GM19463 (cell line): ENCODE measurements at regions not wholly inside any gene's neighbourhood (a gene's known extent, or its start where the extent isn't known, plus 50 kb on each side); places are given as distances from the start of the nearest gene placed in this dataset.
"Not testable (repeated sequence)": the region's sequence is repeated elsewhere in the genome, so short reads cannot be mapped to it uniquely, and the experiment has no call there.

ENCODE experiments used
- ATAC-seq: cut with Tn5 transposase; IDR thresholded peaks from one replicate; pipeline ENCODE4 v1.9.1; 2021; ENCODE audit warnings: mild to moderate bottlenecking, moderate library complexity; ENCODE audit not compliant: unreplicated experiment

DNA sequence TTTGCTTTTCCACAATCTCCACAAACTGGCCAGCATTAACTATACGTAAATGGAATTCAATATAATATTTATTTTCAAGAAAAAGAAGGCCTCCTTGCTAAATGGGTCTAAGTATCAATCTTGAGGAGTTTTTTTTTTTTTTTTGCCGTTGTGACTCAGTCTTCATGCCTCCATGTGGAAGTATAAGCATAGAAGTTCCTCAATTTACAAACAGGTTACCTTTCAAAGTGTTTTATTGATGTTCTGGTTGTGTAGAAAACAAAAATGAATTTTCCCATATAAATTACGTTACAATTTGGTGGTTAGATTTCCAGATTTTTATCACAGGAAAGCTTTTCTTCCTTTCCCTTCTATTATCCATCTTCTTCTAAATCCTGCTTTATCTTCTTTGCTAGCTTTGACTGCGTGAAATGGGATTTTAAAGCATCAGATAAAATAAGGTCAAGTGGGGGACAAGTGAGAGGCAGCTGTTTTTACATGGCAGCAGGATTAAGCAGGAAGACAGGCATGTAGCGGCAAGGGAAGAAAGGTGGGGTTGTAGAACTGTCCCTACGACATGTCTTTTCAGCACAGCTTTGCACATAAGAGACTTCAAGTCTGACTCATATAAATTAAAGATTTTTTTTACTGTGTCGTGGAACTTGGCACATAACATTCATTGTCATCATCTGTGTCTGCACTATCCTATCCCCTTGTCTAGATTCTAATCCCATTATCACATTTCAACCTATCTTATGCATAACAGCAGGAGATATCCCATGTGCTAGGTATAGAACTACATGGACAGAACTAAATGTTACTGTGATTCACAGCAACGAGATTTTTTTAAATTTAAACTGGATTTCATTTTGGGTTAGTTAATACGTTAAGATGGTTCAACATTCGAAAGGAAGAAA is 135.3 kb upstream of the FAM3C start:
- no peak for ATAC-seq

DNA sequence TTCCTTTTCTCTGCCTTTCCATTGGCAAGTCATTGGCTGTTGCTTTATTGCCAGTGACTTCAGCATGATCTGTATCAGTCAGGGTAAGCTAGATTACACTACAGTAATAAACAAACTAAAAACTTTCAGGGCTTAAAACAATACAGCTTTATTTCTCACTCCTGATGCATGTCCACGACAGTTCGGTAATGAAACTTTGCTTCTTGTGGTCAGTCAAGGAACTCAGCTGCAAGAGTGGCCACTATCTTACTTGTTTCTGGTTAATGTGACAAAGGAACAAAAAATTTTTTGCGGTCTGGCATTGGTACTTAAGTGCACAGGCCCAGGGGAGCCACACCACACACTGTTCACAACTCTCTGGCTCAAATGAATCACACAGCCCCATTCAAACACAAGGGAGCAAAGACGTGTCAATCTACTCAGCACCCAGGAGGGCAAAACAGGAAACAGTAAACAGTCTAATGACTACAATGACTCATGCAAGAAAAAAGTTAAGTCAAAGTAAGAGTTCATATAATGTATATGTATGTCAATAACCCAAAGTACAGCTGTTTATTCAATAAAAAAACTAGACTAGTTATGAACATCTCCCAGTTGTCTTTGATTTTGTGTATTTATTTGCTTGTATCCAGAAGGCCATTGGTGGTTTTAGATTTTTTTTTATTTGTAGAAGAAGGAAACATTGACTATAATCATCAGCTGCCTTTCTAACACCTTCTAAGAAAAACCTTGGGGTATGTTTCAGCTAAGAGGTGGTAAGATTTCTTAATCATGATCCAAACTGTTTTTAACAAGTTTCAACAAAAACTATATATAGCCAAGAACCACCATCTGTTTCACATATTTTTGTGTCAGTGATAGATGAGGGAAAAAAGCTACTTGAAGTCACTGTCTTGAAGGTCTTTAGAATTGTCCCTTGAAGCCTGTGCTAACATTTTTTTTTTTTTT is 134.4 kb upstream of the FAM3C start:
- peak; percentile 98 for ATAC-seq

DNA sequence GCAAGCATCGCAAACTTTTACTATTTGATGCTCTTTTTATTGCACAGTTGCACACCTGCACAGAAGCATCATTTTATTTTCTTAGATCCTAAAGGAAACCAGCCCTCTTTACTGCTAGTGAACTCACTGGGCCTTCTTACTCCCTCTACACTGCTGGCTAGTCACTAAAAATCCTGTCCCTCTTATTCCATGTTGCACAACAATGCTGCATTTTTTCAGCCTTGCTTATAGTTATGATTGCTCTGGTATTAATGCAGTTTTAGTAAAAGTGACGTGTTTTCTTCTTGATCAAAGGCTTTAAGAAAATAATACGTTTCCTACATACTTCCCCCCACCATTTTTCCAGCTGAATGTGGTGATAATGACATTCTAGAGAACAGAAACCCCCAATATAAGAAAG is 132.9 kb upstream of the FAM3C start:
- ATAC-seq = no peak

DNA sequence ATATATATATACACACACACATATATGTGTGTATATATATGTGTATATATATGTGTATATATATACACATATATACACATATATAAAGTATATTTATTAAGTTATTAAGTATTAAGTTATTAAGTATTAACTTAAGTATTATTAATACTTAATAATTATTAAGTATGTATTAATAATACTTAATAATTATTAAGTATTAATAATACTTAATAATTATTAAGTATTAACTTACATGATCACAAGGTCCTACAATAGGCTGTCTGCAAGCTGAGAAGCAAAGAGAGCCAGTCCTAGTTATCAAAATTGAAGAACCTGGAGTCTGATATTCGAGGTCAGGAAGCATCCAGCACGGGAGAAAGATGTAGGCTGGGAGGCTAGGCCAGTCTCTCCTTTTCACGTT is 130.1 kb upstream of the FAM3C start:
- not testable (repeated sequence) for ATAC-seq

DNA sequence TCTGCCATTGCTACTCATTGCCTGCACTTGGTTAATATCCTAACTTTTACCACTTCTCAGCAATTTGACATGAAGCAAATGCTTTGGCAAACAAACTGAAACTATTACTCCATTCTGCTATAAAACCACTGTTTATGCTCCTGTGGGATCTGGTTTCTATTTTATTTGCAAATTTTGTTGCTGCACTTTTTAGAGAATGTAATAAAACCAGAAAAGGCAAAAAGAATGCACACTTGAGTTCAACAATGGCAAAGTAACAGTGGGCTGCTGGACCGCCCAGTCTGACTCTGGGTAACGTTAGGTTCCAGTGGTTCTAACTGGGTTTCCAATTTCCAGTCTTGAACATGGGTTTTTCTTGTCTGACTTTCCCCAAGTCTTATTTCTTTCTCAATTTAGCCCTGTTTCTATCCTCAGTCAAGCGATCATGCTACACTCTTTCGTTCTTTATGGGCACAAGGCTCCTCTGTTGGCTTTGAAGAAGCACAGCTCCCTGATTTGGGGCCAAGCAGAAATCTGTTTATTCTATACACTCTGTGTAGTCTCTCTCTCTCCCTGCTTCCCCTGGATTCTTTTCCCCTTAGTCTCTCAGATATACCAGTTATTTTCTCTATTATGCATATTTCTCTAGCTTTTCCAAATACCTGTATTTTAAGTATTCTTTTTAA is 129.2 kb upstream of the FAM3C start:
- no peak for ATAC-seq

DNA sequence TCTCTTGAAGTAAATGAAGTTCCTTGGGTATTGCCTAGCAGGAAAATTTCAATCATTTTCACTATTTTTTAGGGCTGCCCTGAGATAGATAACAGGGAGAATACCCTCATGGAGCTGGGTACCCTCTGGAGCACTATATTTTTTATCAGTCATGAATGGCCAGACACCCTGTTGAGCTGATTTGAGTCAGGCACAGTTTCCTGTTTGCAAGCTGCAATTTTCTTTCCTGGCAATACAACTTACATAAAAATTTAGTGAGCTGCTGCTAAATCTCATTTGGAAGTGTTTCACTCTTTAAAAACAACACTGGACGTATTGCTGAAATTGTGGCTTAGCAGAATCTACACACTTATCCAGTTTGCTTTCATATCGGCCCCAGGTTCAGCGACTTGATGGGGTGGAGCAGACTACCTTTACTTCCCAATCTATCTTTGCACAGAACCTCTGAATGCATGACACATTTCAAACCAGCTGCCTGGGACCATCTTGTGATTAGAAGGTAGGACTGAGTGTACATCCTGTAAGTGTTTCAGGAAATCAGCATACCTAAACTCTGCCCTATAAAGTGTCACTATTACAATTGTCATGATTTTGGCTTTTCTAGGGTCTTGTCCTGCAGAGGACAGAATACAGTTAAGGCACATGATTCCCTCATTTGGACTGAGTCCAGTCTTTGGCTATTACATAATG is 125.7 kb upstream of the FAM3C start:
- ATAC-seq = no peak

DNA sequence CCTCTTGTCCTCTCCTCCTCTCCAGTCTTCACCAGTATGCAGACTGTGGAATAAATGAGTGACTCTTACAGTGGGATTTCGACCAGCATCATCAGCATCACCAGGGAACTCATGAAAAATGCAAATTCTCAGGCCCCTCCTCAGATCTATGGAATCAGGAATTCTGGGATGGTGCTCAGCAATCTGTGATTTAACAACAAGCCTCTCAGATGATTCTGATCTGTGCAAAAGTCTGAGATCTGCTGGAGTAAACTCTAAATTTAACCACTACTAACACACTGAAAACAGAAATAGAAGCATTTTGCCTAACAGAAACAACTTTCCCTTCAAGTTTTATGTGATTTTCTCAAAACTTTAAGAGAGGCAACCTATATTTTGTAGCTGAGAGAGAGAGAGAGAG is 124.8 kb upstream of the FAM3C start:
- no peak for ATAC-seq

DNA sequence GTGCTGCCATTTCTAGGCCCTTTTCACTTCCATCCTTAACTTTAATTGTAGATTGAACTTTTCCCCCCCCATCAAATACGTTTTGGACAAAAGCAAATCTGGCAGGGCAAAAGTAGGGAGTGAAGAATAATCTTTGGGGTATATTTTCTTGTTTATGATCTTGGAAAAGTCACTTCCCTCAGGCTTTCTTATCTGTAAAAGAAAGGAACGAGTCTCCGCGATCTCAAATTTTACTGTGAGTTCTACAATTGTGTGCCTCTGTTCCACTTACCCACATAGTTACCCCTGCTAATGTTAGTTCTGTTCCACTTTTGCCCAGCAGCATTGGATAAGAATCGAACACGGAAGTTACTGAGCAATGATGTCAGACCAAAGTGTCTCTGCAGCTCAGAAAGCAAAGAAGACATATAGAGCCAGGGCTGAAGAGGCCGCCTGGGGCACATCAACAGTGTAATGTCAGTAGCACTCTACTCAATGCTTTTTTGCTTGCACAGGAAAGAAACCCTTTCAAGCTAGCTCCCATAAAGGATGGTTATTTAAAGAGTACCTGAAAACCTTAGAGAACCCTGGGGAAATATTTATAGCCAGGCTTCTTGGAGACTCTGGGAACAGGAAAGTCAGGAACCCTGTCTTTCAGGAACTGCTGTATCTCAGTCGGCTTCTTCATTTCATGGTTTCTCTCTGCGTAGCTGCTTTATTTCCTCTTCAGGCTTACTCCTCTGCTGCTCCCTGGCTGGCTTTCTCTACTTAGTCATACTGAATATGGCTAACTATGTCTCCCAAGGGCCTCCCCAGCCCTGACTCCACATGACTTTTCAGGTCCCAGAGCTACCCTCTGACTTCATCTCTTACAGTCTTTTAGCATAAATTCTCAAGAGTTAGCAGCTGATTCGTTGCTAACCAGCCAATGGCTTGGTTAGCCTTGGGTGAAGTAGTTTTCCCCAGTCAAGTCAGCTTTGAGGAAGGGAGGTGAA is 123.7 kb upstream of the FAM3C start:
- peak; percentile 89 for ATAC-seq

DNA sequence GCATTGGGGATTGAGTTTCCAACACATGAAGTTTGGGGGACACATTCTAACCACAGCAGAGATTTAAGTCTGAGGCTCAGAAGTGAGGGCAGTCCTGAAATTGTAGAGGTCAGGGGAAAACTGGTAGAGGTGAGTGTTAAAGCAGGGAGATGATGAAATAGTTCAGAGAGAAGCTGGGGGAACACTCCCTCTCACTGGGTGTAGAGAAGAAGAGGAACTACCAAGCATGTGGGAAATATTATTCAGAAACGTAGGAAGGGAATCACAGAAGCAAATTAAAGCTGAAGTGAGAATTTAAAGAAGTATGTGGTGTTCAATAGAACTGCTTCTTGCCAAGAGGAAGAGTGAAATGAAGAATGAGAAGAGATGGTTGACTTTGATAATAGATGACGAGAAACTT is 121.5 kb upstream of the FAM3C start:
- no peak for ATAC-seq

DNA sequence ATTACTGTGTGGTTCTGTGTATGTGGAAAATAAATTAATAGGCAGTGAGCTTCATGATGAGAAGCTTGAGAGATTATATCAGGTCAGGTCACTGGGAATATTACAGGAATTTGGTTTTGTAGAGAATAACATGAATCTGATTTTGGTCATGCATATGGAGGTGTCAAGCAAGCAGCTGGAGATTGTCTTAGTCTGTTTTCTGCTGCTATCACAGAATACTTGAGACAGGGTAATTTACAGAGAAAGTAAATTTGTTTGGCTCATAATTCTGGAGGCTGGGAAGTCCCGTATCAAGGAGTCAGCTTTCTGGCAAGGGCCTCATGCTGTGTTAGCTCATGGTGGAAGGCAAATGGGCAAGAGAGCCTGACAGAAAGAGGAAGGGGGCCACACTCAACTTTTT is 120.7 kb upstream of the FAM3C start:
- no peak for ATAC-seq

DNA sequence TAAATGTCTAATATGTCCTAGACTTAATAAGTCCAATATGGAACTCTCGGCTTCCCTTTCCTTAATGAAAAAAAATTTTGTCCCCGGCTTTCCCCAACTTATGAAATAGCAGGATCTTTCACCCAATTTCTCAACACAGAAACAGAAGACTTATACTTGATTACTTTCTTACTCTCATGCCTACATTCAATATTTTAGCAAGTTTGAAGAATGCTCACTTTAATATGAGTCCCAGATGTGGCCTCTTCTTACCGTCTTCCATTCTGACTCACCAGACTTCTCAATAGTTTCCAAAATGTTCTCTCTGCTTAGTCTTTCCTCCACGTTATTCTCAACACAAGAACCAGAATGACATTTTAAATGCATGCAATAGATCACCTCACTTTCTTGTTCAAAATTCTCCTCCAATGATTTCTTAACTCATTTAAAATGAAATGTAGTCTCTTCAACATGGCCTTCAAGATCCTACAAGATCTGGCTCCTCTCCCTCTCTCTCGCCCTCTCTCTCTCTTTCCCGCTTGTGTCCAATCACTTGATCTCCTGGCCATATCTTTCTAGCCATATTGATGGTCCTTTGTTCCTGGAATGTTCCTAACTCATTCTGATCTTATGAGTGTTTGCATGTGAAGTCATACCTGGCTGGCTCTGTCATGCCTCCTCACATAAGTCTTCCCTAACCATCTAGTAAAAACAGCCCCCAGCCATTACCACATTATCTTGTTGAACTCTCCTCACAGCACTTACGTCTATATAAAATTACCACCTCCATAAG is 119.7 kb upstream of the FAM3C start:
- no peak for ATAC-seq

DNA sequence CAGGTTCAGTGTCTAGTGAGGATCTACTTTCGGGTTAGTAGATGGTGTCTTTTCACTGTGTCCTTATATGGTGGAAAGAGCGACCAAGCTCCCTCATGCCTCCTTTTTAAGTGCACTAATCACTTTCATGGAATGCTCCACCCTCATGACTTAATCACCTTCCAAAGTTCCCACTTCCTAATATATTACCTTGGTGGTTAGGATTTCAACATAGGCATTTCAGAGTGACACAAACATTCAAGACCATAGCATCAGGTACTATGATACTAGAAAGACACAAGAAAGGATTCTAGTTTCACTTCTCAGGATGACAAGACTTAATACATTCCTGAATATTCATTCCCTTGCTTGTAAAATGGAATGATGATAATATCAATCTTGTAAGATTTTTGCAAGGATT is 119.1 kb upstream of the FAM3C start:
- no peak for ATAC-seq

DNA sequence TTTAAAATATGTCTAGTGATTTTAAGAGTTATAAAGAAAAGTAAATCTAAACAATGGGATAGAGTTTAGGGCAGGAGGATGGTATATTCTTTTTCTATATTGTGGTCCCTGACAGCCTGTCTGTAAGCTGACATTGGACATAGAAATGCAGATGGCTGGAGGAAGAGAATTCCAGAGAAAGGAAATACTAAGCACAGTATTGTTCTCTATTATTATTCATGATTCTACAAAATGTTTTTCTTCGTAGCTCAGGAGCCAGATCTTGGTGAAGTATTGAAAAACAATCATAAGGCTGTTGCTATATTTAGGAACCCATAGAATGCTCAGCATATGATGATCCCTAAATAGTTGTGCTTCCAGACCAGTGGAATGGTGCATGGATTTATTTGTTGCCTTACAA is 117.0 kb upstream of the FAM3C start:
- ATAC-seq = no peak

DNA sequence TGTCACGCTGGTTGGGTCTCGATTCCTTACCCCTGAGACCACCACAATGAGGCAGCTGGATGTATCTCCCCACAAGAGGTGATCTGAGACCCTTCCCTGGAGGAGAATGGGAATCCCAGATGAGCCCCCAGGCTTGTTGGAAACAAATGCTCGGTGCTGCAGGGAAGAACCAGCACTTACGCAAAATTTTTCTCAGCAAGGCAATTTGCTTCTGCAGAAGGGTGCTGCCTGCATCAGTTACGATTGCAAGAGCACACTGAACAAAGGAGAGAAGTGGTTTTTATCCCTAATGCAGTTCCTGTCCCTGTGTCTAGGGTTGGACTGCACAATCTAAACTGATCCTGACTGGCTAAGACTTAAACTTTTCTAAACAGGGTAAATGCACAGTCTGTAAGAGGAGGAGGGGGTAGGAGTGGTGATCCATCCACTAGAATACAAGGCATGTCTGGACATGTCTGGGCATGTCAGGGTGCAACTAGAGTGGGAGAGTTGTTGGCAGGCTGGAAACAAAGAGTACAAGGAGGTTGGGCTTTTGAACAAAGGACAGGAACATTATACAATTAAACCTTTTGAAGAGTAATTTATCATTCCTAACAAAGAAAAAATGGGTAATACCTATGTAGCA is 114.9 kb upstream of the FAM3C start:
- ATAC-seq = no peak

DNA sequence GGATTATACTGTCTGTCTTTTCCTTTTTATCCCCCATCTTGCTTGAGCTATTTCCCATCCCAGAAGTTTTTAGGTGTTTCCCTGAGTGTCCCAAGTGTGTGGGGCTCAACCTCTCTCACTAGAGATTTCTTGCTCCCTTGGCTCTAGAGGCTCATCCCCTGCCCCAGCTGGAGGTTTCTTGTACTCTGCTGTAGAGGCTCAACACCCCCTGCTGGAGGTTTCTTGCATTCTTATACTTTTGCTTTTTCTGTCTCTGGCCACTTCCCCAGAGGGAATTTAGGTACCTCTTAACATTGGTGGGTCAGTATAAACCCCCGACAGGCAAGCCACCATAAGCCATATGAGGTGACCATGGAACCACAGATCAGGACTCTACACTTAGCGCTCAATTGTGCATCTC is 114.2 kb upstream of the FAM3C start:
- no peak for ATAC-seq

DNA sequence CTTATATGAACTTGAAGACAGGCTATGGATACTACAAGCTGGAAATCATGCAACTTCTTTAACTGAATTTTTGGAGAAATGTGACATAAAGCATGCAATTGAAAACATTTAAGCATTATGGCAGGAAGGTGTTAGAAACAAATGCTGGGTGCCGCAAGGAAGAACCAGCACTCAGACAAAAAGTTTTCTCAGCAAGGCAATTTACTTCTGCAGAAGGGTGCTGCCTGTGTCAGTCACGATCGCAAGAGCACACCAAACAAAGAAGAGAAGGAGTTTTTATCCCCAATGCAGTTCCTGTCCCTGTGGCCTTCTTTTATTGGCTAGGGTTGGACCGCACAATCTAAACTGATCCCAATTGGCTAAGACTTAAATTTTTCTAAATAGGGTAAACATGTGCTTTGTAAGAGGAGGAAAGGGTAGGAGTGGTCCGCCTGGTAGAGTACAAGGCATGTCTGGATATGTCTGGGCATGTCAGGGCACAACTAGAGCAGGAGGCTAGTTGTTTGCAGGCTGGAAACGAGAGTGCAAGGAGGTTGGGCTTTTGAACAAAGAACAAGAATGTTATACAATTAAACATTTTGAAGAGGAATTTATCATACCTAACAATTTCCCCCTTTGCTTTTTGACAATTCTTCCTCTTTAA is 109.6 kb upstream of the FAM3C start:
- ATAC-seq = no peak

DNA sequence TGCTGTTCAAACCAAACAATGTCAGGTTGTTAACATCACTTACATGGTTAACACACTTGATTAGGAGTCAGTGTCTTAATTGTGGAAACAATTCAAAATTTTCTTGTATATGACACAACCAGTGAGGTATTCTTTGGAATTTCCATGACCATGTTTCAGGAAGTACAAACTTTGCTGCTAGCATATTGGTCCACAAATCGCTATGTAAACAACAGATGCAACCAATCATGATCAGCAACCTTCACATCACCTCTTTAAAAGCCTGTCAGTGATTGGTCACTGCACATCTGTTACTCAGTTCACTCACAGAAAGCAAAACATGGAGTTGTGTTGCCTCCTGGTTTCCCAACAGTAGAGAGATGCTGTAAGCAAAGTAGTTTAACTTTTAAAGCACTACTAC is 108.9 kb upstream of the FAM3C start:
- no peak for ATAC-seq

DNA sequence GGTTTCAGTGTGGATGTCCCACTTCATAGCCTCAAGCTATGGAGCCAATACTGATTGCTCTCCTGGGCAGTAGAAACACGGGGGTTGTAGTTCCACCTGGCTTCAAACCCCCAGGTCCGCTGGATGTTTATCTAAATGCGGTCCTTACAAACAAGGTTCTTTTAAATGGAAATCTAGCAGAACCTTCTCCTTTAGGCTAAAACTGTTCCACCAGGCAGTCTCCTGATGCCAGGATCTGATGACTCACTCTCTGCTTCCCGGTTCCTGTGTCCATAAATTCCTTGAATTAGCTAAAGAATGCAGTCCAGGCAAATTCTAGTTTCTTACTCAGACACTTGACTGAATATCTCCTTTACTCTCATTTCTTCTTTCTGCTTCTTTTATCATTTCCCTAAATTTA is 108.4 kb upstream of the FAM3C start:
- ATAC-seq = no peak
